K562 (cell line): ENCODE measurements at regions not wholly inside any gene's neighbourhood (a gene's known extent, or its start where the extent isn't known, plus 50 kb on each side); places are given as distances from the start of the nearest gene placed in this dataset.

ENCODE experiments used
- ATAC-seq: fragments of 200-7000 bp; cut with Tn5 transposase; 3 replicates; pipeline ENCODE4 v1.9.1; 2020; ENCODE audit warnings: moderate library complexity
- BruUV-seq: library from RNA; stranded (reverse); fragments of 400-500 nt; replicated peaks from 2 replicates; lab custom pipeline; 2021; lab: Mats Ljungman, UMichigan
- CTCF ChIA-PET: fragments of 300-600 bp; formaldehyde crosslinking; extraction: SDS; loops from one replicate; lab custom pipeline; 2021; ENCODE audit warnings: low intra/inter-chr PET ratio; lab: Yijun Ruan, JAX
- POLR2A ChIA-PET: fragments of 300-600, 350-650 bp; sonication (Branson Sonifier 250); formaldehyde crosslinking; extraction: SDS; loops from one replicate; lab custom pipeline; 2021; ENCODE audit warnings: antibody characterized with exemption, inconsistent platforms; lab: Yijun Ruan, JAX
- DNase-seq, 4 experiments: peaks; one replicate each; pipeline versions ENCODE4 v3.0.0 to v3.0.0-alpha.2; 2011 to 2018; ENCODE audit warnings: low spot score in 3 of 4, mixed read lengths in 3 of 4; ENCODE audit errors: extremely low read depth in 1 of 4
- FAIRE-seq: peaks from 2 replicates; lab custom pipeline; 2011; peaks lifted over from hg19 to GRCh38; lab: Jason Lieb, UNC
- H2AFZ ChIP-seq: 2 replicates; pipeline ENCODE4 v1.6.0; 2011; ENCODE audit warnings: low read depth, low read length, control low read depth, inconsistent platforms
- H3K27ac ChIP-seq: fragments of 200-600 bp; 3 replicates; pipeline ENCODE4 v1.8.0; 2011; ENCODE audit warnings: low read depth, mild to moderate bottlenecking, control low read depth, inconsistent platforms, low read length, moderate library complexity, mixed read lengths; ENCODE audit errors: extremely low read depth
- H3K27me3 ChIP-seq, 2 experiments: fragments of 300-600 bp in 1 of 2; 2 replicates in 1 of 2; 3 replicates in 1 of 2; pipeline versions ENCODE4 v1.6.0 to v1.8.0; 2011; ENCODE audit warnings: inconsistent platforms in 2 of 2, low read length in 2 of 2, mild to moderate bottlenecking in 1 of 2, mixed read lengths in 1 of 2, moderate library complexity in 1 of 2; ENCODE audit not compliant: control insufficient read depth in 2 of 2, insufficient read depth in 2 of 2
- H3K36me3 ChIP-seq: fragments of 300-600 bp; 3 replicates; pipeline ENCODE4 v1.8.0; 2011; ENCODE audit warnings: mild to moderate bottlenecking, low read length, inconsistent platforms; ENCODE audit not compliant: control insufficient read depth, insufficient read depth
- H3K4me1 ChIP-seq, 2 experiments: fragments of 200-600 bp in 1 of 2; replicated peaks in 1 of 2; 2 replicates in 1 of 2; 3 replicates in 1 of 2; pipeline versions ENCODE4 v1.5.1 to v1.8.0; 2011; ENCODE audit warnings: inconsistent platforms in 2 of 2, low read length in 2 of 2, mild to moderate bottlenecking in 1 of 2, mixed read lengths in 1 of 2, moderate library complexity in 1 of 2; ENCODE audit not compliant: control insufficient read depth in 2 of 2, insufficient read depth in 2 of 2
- H3K4me2 ChIP-seq: 2 replicates; pipeline ENCODE4 v1.6.1; 2011; ENCODE audit warnings: low read length, control low read depth, inconsistent platforms, mixed read lengths; ENCODE audit not compliant: insufficient read depth
- H3K4me3 ChIP-seq: fragments of 200-600 bp; sonication (generic), shearing (Covaris generic); 2 replicates; pipeline ENCODE4 v1.5.1; 2016; ENCODE audit warnings: control low read depth, inconsistent platforms
- H3K79me2 ChIP-seq: fragments of 200-600 bp; 3 replicates; pipeline ENCODE4 v1.8.0; 2011; ENCODE audit warnings: low read length, inconsistent platforms; ENCODE audit not compliant: control insufficient read depth, insufficient read depth
- H3K9ac ChIP-seq, 2 experiments: 2 replicates each; pipeline versions ENCODE4 v1.6.0 to v1.6.1; 2011; ENCODE audit warnings: low read depth in 2 of 2, low read length in 2 of 2, control low read depth in 1 of 2, inconsistent platforms in 1 of 2, mild to moderate bottlenecking in 1 of 2, mixed read lengths in 1 of 2; ENCODE audit not compliant: insufficient read depth in 1 of 2
- H3K9me1 ChIP-seq: one replicate; pipeline ENCODE4 v1.6.0; 2011; ENCODE audit warnings: inconsistent platforms, mild to moderate bottlenecking, low read length, moderate library complexity; ENCODE audit not compliant: control insufficient read depth, insufficient read depth
- H3K9me3 ChIP-seq: replicated peaks from 2 replicates; pipeline ENCODE4 v1.5.1; 2011; ENCODE audit warnings: low read depth, low read length, inconsistent platforms; ENCODE audit not compliant: control insufficient read depth, insufficient read depth
- H4K20me1 ChIP-seq: replicated peaks from 2 replicates; pipeline ENCODE4 v1.6.1; 2011; ENCODE audit warnings: low read length, inconsistent platforms, mixed read lengths; ENCODE audit not compliant: control insufficient read depth, insufficient read depth
- BCOR ChIP-seq: fragments of 450-650 bp; IDR thresholded peaks from 2 replicates; pipeline ENCODE4 v1.6.1; 2016
- MCM7 ChIP-seq, 2 experiments: fragments of 450-650 bp; IDR thresholded peaks; 2 replicates each; pipeline ENCODE4 v1.6.1; 2016 to 2018
- PTRF ChIP-seq: fragments of 450-650 bp; IDR thresholded peaks from 2 replicates; pipeline ENCODE4 v1.6.1; 2016; ENCODE audit warnings: mild to moderate bottlenecking, missing genetic modification characterization, missing compliant biosample characterization
- TGIF2 ChIP-seq: sonication (generic); formaldehyde crosslinking; IDR thresholded peaks from 2 replicates; pipeline ENCODE4 v1.8.1; 2022; ENCODE audit warnings: mild to moderate bottlenecking, missing genetic modification reagents, moderate library complexity
- ZNF143 ChIP-seq: sonication (generic); formaldehyde crosslinking; IDR thresholded peaks from 2 replicates; pipeline ENCODE4 v1.9.0; 2022; ENCODE audit warnings: mild to moderate bottlenecking, missing genetic modification reagents
- WGBS: fragments of 100-300 bp; shearing (Covaris generic); methylation state at CpG from one replicate; pipeline ENCODE4 v1.1.6; 2016; ENCODE audit warnings: low coverage, mixed read lengths; ENCODE audit not compliant: insufficient coverage; ENCODE audit errors: missing lambda C conversion rate; 5-methylcytosine and 5-hydroxymethylcytosine counted together
- in situ Hi-C: fragments of 300-500 bp; cut with MboI; formaldehyde crosslinking; loops from 4 replicates; pipeline ENCODE4 v1.15.0; 2018; ENCODE audit warnings: inconsistent platforms, mixed read lengths
- intact Hi-C: fragments of 100-400 bp; cut with micrococcal nuclease; formaldehyde crosslinking; loops from 2 replicates; pipeline ENCODE4 v1.14.2; 2022

GRCh38 chr2:65746931-65747675 is 314.7 kb upstream of the SPRED2 start:
- Histone ChIP-seq H2AFZ (peak overlapping the region; percentile 67), H4K20me1 (no peaks in the 10 kb centered on the region), H3K79me2 (no peaks in the 10 kb centered on the region), H3K4me1 (no peaks in the 10 kb centered on the region; a peak in 2 of 5 replicates), H3K27me3 (no peaks in the 10 kb centered on the region), H3K4me3 (no peak overlapping the region), H3K27ac (no peak overlapping the region), H3K9me3 (no peaks in the 10 kb centered on the region), H3K9me1 (no peaks in the 10 kb centered on the region), H3K4me2 (peak overlapping the region; percentile 39; the same call in 1 of the 2 replicates), H3K9ac (0 out of 4 replicates have a peak overlapping the region, but pooled peaks of 1 of the 2 experiments have one; percentile 47), H3K36me3 (no peaks in the 10 kb centered on the region)
- in situ Hi-C loops, result no loop called here
- WGBS, result 27% methylated on average over 11 of the region's 11 CpGs
- ATAC-seq (no peak; the same call in 2 of the 3 replicates), DNase-seq (no peak), FAIRE-seq (no peak)
- TF ChIP-seq PTRF (no peak), BCOR (no peak), ZNF143 (CRISPR knock-in tag) (no peak), MCM7 (IDR thresholded peaks at IDR 0.05) (no peak), TGIF2 (no peak)
- CTCF ChIA-PET, result no interaction called here
- no TSS peak for BruUV-seq
- POLR2A ChIA-PET, result interaction anchor here (1.2 kb wide), 1 partner anchor 13 kb away, joined by 5 read pairs; no protein-coding TSS in a partner anchor
- intact Hi-C loops, result no loop called here
